HFFc6 (cell line): ENCODE measurements at regions not wholly inside any gene's neighbourhood (a gene's known extent, or its start where the extent isn't known, plus 50 kb on each side); places are given as distances from the start of the nearest gene placed in this dataset.

Source experiments
- DNase-seq: peaks from one replicate; pipeline ENCODE4 v3.0.0-alpha.2; 2018
- H3K27ac Mint-ChIP-seq: 2 replicates; pipeline ENCODE4 v1.8.0; 2020; ENCODE audit warnings: mild to moderate bottlenecking, mixed read lengths
- H3K27me3 Mint-ChIP-seq: 2 replicates; pipeline ENCODE4 v1.8.0; 2021; ENCODE audit warnings: mild to moderate bottlenecking, moderate library complexity, mixed read lengths; ENCODE audit not compliant: insufficient read depth
- H3K36me3 Mint-ChIP-seq: 2 replicates; pipeline ENCODE4 v1.8.0; 2021; ENCODE audit warnings: low read depth, mixed read lengths
- H3K4me1 Mint-ChIP-seq: 2 replicates; pipeline ENCODE4 v1.8.0; 2020; ENCODE audit warnings: low read depth, mixed read lengths
- H3K4me3 Mint-ChIP-seq: 2 replicates; pipeline ENCODE4 v1.8.0; 2020; ENCODE audit warnings: mild to moderate bottlenecking, moderate library complexity, mixed read lengths
- H3K9me3 Mint-ChIP-seq: 2 replicates; pipeline ENCODE4 v1.8.0; 2020; ENCODE audit warnings: mild to moderate bottlenecking, mixed read lengths
- TF ChIP-seq, protein P1 (sequence below): fragments of 200-600 bp; sonication (generic); IDR thresholded peaks from 2 replicates; pipeline ENCODE4 v1.5.0; 2021; ENCODE audit warnings: antibody characterized with exemption, mild to moderate bottlenecking

DNA sequence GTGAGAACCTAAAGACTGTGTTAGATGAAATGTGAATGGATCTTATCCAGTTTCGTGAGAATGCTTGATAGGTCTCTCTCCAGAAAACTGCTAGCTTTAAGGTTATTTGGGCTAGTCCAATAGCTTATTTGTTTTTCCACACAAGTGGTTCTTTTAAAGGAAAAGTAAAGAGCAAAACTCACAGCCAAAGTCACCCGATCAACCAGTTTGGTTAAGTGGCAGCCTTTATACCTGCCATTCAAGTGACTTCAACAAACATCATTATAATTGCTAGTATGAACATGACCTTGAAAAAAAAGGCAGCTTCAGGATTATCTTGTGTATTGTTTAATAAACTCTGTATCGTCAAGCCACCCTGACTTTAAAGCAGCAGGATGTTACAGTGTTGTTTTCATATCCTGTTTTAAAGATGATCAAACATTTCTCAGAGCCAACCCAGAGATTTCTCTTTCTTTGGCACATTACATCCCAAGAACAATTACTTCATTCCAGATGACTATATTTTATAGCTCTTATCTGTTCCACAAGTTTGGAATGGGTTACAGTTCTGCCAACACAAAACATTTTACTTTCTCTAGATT is 253.4 kb downstream of the EPHA7 start:
- Mint-ChIP-seq H3K36me3 (no peaks in the 10 kb centered on the region), H3K4me1 (no peaks in the 10 kb centered on the region), H3K27ac (no peak overlapping the region), H3K27me3 (no peaks in the 10 kb centered on the region), H3K9me3 (peaks cover 26% of the 10 kb centered on the region), H3K4me3 (no peak overlapping the region)
- no peak for DNase-seq
- TF ChIP-seq, protein P1, sequence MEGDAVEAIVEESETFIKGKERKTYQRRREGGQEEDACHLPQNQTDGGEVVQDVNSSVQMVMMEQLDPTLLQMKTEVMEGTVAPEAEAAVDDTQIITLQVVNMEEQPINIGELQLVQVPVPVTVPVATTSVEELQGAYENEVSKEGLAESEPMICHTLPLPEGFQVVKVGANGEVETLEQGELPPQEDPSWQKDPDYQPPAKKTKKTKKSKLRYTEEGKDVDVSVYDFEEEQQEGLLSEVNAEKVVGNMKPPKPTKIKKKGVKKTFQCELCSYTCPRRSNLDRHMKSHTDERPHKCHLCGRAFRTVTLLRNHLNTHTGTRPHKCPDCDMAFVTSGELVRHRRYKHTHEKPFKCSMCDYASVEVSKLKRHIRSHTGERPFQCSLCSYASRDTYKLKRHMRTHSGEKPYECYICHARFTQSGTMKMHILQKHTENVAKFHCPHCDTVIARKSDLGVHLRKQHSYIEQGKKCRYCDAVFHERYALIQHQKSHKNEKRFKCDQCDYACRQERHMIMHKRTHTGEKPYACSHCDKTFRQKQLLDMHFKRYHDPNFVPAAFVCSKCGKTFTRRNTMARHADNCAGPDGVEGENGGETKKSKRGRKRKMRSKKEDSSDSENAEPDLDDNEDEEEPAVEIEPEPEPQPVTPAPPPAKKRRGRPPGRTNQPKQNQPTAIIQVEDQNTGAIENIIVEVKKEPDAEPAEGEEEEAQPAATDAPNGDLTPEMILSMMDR, result no peak

DNA sequence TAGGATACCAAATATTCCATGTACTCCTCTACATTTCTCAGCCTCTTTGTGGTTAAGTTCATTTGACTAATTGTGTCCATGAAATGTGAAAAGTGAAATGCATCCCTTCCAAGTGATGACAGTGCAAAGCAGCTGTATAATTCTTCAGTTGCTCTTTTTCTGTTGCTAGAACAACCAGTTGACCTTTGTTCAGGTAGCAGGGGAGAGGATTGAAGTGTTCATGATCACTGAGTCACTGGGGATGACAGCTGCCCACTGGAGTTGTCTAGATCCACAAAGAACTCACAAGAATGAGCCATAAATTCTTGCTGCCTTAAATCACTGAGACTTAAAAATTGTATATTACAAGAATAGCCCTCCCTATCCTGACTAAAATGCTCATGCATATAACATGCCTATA is 254.6 kb downstream of the EPHA7 start:
- Mint-ChIP-seq H3K36me3 (no peaks in the 10 kb centered on the region), H3K4me3 (no peak overlapping the region), H3K27me3 (peaks cover 1% of the 10 kb centered on the region; the same call in 1 of the 2 replicates), H3K27ac (no peak overlapping the region), H3K9me3 (peaks cover 28% of the 10 kb centered on the region), H3K4me1 (no peaks in the 10 kb centered on the region)
- DNase-seq, result no peak
- TF ChIP-seq, protein P1, result no peak

DNA sequence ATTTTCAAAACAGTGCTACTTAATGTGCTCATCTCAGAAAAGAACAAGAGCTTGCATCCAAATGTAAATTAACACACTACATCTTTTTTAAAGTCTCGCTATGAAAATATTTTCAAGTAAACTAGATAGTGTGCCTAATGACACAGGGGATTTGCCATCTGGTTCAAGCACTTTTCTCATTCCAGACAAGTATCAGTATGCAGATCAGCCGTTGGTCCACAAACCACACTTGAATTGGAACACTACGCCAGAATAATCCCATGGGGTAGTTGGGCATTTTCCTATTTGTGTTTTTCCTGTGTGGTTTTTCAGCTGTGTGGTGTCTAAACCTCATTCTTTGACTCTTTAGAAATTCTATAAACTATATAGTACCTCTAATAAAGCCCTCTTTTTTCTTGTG is 256.2 kb downstream of the EPHA7 start:
- Mint-ChIP-seq H3K4me3 (no peak overlapping the region), H3K36me3 (no peaks in the 10 kb centered on the region), H3K27ac (no peak overlapping the region), H3K4me1 (no peaks in the 10 kb centered on the region), H3K27me3 (peaks cover 1% of the 10 kb centered on the region; the same call in 1 of the 2 replicates), H3K9me3 (peaks cover 36% of the 10 kb centered on the region)
- no peak for DNase-seq
- TF ChIP-seq, protein P1, result no peak

DNA sequence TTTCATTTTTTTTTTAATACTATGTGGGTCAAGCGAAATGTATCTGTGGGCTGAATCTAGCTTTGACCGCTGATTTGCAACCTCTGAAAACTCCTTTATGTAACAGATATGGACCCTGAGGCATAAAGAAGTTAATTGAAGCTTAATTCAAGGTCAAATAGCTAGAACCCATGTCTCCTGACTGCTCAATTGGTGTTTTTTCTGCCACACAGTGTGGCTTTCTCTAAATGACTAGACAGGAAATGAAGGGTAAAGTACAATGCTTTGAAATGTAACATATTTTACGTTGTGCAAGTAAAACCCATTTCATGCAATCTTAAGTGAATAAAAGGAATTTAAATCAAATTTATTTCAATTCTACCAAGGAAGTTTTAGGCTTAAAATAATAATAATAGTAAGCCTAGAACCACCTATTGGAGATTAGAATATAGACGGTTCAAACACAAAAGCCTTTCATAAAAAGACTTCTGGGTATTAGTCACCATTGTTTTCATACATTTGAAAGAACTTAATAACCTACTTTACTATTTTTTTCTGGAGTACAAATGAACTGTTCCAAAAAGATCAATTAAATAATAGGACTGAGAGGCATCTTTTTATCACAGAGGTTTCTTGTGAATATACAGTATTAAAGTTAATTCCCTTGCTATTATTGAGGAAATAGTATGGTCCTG is 279.8 kb downstream of the EPHA7 start:
- no peaks in the 10 kb centered on the region for H3K4me1 Mint-ChIP-seq
- no peak for DNase-seq

DNA sequence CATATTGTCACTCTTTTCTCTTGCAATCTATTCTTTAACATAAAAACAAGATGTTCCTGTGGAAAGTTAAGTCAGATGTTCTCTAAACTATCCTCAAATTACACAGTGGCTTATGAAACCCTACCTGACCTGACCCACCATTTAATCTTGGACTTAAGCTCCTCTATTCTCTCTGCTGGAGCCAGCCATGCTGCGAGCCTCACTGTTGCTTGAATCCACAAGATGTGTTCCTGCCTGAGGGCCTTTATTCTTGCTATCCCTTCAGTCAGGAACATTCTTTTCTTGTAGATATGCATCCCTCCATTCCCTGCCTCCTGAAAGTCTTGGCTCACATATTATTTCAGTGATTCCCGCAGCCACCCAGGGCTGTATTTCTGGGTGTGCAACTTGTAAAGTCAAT is 283.2 kb downstream of the EPHA7 start:
- Mint-ChIP-seq H3K4me1 (no peaks in the 10 kb centered on the region), H3K36me3 (no peaks in the 10 kb centered on the region), H3K9me3 (peaks cover 13% of the 10 kb centered on the region; the same call in 1 of the 2 replicates), H3K27me3 (no peaks in the 10 kb centered on the region), H3K27ac (no peak overlapping the region), H3K4me3 (no peak overlapping the region)
- TF ChIP-seq, protein P1, result no peak
- DNase-seq, result no peak

More for the DNA sequence above, 279.8 kb downstream of the EPHA7 start:
- no peak overlapping the region for H3K27ac Mint-ChIP-seq
- H3K36me3 Mint-ChIP-seq, result no peaks in the 10 kb centered on the region
- H3K9me3 Mint-ChIP-seq, result peaks cover 33% of the 10 kb centered on the region
- H3K4me3 Mint-ChIP-seq, result no peak overlapping the region
- no peaks in the 10 kb centered on the region for H3K27me3 Mint-ChIP-seq
- TF ChIP-seq, protein P1, result no peak
